OCI-LY1 (cell line): ENCODE measurements at regions not wholly inside any gene's neighbourhood (a gene's known extent, or its start where the extent isn't known, plus 50 kb on each side); places are given as distances from the start of the nearest gene placed in this dataset.
"Not testable (repeated sequence)": the region's sequence is repeated elsewhere in the genome, so short reads cannot be mapped to it uniquely, and the experiment has no call there.

Experiments
- CTCF ChIP-seq: fragments of 200-600 bp; sonication (generic), shearing (Covaris generic); IDR thresholded peaks from 2 replicates; pipeline ENCODE4 v1.5.1; 2017; ENCODE audit warnings: mild to moderate bottlenecking, antibody characterized with exemption, low read length, moderate library complexity, mixed read lengths
- EZH2 ChIP-seq: fragments of 200-600 bp; sonication (generic), shearing (Covaris generic); IDR thresholded peaks from 2 replicates; pipeline ENCODE4 v1.8.0; 2017; ENCODE audit warnings: borderline replicate concordance, mixed run types, mild to moderate bottlenecking, antibody characterized with exemption, low read length, moderate library complexity, mixed read lengths

DNA sequence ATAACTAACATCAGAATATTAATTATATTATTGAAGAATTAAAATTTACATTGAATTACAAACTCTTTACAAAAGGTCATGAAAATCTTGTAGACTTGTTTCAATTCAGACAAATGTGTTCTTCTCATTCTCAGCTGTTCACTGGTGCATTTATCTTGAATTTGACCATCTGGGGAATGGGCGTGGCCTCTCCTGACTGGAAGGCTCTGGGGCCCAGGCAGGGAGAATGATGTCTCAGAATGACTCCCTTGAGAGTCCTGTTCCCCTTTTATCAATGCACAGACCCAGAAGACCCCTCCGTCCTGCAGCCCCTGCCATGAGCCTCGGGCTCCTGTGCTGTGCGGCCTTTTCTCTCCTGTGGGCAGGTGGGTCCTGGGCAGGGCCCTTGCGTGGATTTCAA is 242.2 kb upstream of the PRSS1 start:
- TF ChIP-seq CTCF, EZH2: not testable (repeated sequence)
